Vagina (tissue), 2 donors: ENCODE measurements at regions not wholly inside any gene's neighbourhood (a gene's known extent, or its start where the extent isn't known, plus 50 kb on each side); places are given as distances from the start of the nearest gene placed in this dataset.

ENCODE experiments used
- DNase-seq, 2 donors: peaks; one replicate each; pipeline ENCODE4 v3.0.0-alpha.2; 2017; ENCODE audit errors: extremely low spot score in 2 of 2
- H3K27ac ChIP-seq: fragments of 200-600 bp; sonication (generic); one replicate; pipeline ENCODE4 v1.5.1; 2019
- H3K27me3 ChIP-seq: fragments of 200-600 bp; sonication (generic); one replicate; pipeline ENCODE4 v1.5.1; 2019
- H3K36me3 ChIP-seq, 2 donors: fragments of 200-600 bp; sonication (generic); one replicate each; pipeline ENCODE4 v1.5.1; 2017 to 2019
- H3K4me1 ChIP-seq: fragments of 200-600 bp; sonication (generic); one replicate; pipeline ENCODE4 v1.5.1; 2019
- H3K4me3 ChIP-seq, 2 donors: fragments of 200-600 bp; sonication (generic); 1 replicate in 1 of 2; 2 replicates in 1 of 2; pipeline ENCODE4 v1.5.1; 2016 to 2019
- H3K9me3 ChIP-seq: fragments of 200-600 bp; sonication (generic); one replicate; pipeline ENCODE4 v1.5.1; 2019
- CTCF ChIP-seq, 3 experiments: fragments of 450-650 bp in 2 of 3; fragments of 200-600 bp in 1 of 3; sonication (generic) in 1 of 3; IDR thresholded peaks; one replicate each; pipeline ENCODE4 v1.5.1; 2017 to 2019; ENCODE audit warnings: antibody characterized with exemption in 3 of 3, mild to moderate bottlenecking in 2 of 3, moderate library complexity in 2 of 3
- POLR2A ChIP-seq, 2 donors: fragments of 450-650 bp; IDR thresholded peaks; one replicate each; pipeline ENCODE4 v1.6.1; 2017; ENCODE audit warnings: antibody characterized with exemption in 2 of 2, mild to moderate bottlenecking in 2 of 2, moderate library complexity in 2 of 2
- POLR2AphosphoS5 ChIP-seq, 2 donors: sonication (generic); formaldehyde crosslinking; IDR thresholded peaks; one replicate each; pipeline ENCODE4 v1.9.0; 2017; ENCODE audit warnings: antibody characterized with exemption in 2 of 2, mild to moderate bottlenecking in 2 of 2, low read depth in 1 of 2; ENCODE audit not compliant: insufficient read depth in 1 of 2
- intact Hi-C: fragments of 100-400 bp; cut with DNase I; formaldehyde crosslinking; loops from one replicate; pipeline ENCODE4 v1.15.1; 2023

GRCh38 chr10:43900571-43900970 lies 251.9 kb upstream of the ZNF32 start:
- Histone ChIP-seq H3K4me3 (no peak overlapping the region), H3K27ac (no peak overlapping the region), H3K27me3 (no peaks in the 10 kb centered on the region), H3K9me3 (no peaks in the 10 kb centered on the region), H3K36me3 (no peaks in the 10 kb centered on the region), H3K4me1 (peaks cover 17% of the 10 kb centered on the region)
- intact Hi-C loops = no loop called here
- DNase-seq = no peak
- TF ChIP-seq CTCF (IDR thresholded peaks at IDR 0.05) = no peak
- TF ChIP-seq POLR2A (IDR thresholded peaks at IDR 0.05) = no peak

DNA sequence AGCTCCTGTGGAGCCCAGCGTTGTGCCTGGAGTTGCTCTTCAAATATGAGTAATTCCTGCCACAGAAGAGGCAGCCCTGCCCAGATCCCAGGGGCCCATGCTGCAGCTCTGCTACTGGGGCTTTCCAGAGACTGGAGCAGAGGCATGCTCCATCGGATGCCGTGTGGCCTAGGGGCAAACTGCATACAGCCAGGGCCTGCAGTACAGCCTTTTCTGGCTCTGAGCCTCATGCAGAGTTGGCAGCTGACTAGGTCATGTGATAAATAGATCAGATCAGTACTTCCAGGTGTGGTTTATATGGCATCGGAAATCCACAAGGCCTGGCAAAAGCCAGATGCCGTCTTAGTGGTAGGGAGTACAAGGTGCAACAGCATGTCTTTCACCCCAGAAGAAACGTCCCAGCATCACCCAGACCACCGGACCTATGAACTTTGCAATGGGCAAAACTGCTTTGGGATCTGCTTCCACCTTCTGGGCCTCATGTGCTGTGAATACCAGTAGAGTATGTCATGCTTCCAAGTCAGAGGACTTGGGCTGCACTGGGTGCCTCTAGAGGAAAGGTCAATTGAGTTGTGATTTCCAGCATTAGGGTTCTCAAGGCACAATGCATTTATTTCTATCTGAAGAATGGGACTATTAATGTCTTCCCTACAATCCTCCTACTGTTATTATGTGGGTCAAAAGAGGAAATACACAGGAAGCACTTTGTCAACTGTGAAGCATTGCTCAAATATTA lies 250.7 kb upstream of the ZNF32 start:
- DNase-seq = no peak
- H3K4me3 ChIP-seq = no peak overlapping the region
- peaks cover 14% of the 10 kb centered on the region for H3K4me1 ChIP-seq
- no peaks in the 10 kb centered on the region for H3K36me3 ChIP-seq
- intact Hi-C loops = no loop called here
- H3K9me3 ChIP-seq = no peaks in the 10 kb centered on the region
- no peak overlapping the region for H3K27ac ChIP-seq
- H3K27me3 ChIP-seq = no peaks in the 10 kb centered on the region
- TF ChIP-seq POLR2AphosphoS5 (IDR thresholded peaks at IDR 0.05; ENCODE audit: insufficient read depth in 1 of 2, low read depth in 1 of 2) (no peak), CTCF (IDR thresholded peaks at IDR 0.05) (no peak), POLR2A (IDR thresholded peaks at IDR 0.05) (no peak)

GRCh38 chr10:43898592-43898991 lies 249.9 kb upstream of the ZNF32 start:
- intact Hi-C loops = no loop called here
- H3K4me1 ChIP-seq = peaks cover 14% of the 10 kb centered on the region
- no peaks in the 10 kb centered on the region for H3K36me3 ChIP-seq
- H3K4me3 ChIP-seq = no peak overlapping the region
- DNase-seq = no peak
- H3K27me3 ChIP-seq = no peaks in the 10 kb centered on the region
- TF ChIP-seq POLR2A (IDR thresholded peaks at IDR 0.05) (no peak), POLR2AphosphoS5 (IDR thresholded peaks at IDR 0.05; ENCODE audit: insufficient read depth in 1 of 2, low read depth in 1 of 2) (no peak), CTCF (IDR thresholded peaks at IDR 0.05) (no peak)
- H3K27ac ChIP-seq = no peak overlapping the region
- H3K9me3 ChIP-seq = no peaks in the 10 kb centered on the region

DNA sequence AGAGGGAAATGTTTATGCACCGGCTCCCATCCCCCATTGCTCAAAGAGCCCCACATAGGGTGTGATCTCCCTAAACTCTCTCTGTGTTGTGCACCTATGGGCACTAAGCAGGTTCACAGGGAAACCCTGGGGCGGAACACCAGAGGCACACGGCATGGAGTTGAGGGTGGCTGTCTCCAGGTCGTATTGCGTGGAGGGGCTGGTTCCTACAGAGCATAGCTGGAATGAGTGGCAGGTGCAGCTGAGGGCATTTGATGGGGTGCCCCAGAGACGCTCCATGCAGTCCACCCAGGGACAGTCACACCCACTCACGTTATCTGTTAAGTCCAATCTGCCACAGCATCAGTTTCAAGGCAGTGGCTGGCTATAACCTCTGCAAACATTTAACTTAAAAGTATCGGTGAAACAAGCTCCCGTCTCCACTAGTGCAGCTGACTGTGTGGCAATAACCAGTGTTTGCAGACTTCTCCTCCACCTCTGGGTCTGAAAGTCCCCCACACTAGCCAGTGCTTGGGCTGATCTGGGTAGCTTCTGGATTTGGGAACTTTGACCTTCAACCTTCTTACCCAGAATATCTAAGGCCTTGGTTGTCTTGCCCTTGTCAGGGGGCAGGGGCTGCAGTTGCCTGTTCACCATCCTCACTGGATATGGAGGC lies 249.2 kb upstream of the ZNF32 start:
- H3K27me3 ChIP-seq = no peaks in the 10 kb centered on the region
- no peak overlapping the region for H3K27ac ChIP-seq
- no peaks in the 10 kb centered on the region for H3K9me3 ChIP-seq
- H3K36me3 ChIP-seq = no peaks in the 10 kb centered on the region
- TF ChIP-seq POLR2A (IDR thresholded peaks at IDR 0.05) = no peak
- no peak for TF ChIP-seq CTCF (IDR thresholded peaks at IDR 0.05)
- no peak for TF ChIP-seq POLR2AphosphoS5 (IDR thresholded peaks at IDR 0.05; ENCODE audit: insufficient read depth in 1 of 2, low read depth in 1 of 2)
- no peak overlapping the region for H3K4me3 ChIP-seq
- peaks cover 19% of the 10 kb centered on the region for H3K4me1 ChIP-seq
- intact Hi-C loops = no loop called here
- no peak for DNase-seq
